Loucy (cell line): ENCODE measurements at regions not wholly inside any gene's neighbourhood (a gene's known extent, or its start where the extent isn't known, plus 50 kb on each side); places are given as distances from the start of the nearest gene placed in this dataset.

ENCODE experiments used
- EZH2phosphoT487 ChIP-seq: fragments of 200-600 bp; IDR thresholded peaks from 2 replicates; pipeline ENCODE4 v1.6.1; 2018; ENCODE audit warnings: antibody characterized with exemption, mild to moderate bottlenecking, moderate library complexity, borderline replicate concordance
- TF ChIP-seq, protein P1 (sequence below): fragments of 200-600 bp; sonication (generic); conservative IDR thresholded peaks from 2 replicates; pipeline ENCODE4 v1.5.1; 2014; ENCODE audit warnings: mild to moderate bottlenecking, antibody characterized with exemption, low read length

DNA sequence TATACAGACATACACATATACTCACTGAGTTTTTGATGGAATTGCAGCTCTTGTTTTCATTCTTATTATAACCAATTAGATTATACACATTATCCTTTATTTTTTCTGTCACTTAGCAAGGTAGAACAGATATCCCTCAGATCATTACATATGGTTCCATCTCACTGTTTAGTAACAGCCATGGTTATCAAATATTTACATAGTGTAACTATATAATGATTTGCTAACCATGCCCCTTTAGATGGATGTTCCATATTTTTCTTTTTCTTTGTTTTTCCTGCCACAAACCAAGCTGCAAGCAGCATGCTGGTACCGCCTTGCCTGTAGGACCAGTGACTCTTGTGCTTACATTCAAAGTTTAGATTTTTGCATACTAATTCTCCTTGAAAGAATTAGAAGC is 163.4 kb upstream of the NFE2L3 start:
- TF ChIP-seq, protein P1, sequence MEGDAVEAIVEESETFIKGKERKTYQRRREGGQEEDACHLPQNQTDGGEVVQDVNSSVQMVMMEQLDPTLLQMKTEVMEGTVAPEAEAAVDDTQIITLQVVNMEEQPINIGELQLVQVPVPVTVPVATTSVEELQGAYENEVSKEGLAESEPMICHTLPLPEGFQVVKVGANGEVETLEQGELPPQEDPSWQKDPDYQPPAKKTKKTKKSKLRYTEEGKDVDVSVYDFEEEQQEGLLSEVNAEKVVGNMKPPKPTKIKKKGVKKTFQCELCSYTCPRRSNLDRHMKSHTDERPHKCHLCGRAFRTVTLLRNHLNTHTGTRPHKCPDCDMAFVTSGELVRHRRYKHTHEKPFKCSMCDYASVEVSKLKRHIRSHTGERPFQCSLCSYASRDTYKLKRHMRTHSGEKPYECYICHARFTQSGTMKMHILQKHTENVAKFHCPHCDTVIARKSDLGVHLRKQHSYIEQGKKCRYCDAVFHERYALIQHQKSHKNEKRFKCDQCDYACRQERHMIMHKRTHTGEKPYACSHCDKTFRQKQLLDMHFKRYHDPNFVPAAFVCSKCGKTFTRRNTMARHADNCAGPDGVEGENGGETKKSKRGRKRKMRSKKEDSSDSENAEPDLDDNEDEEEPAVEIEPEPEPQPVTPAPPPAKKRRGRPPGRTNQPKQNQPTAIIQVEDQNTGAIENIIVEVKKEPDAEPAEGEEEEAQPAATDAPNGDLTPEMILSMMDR = no peak
- TF ChIP-seq EZH2phosphoT487 = no peak
